ENCODE measurements at regions not wholly inside any gene's neighbourhood (a gene's known extent, or its start where the extent isn't known, plus 50 kb on each side); places are given as distances from the start of the nearest gene placed in this dataset.

DNA sequence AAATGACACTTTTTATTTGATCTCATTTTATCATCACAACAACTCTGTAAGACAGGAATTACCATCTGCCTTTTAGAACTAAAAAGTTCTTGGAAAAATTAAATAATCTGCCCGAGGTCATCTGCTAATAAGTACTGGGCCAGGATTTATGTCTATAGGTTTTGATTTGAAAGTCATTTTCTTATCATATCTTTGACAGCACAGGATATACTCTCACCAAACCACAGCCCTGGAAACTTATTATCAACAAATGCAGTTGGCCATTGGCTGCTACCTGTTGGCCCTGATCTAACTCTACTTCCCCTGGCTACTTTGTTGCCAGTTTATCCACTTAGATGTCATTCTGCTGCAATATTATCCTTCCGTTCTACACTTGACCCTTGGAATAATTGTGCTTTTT lies 354.6 kb downstream of the RAD51AP2 start:
- TF ChIP-seq POLR2A (IDR thresholded peaks at IDR 0.05; ENCODE audit: low read depth, low read length), result no peak
- TF ChIP-seq, protein P1, sequence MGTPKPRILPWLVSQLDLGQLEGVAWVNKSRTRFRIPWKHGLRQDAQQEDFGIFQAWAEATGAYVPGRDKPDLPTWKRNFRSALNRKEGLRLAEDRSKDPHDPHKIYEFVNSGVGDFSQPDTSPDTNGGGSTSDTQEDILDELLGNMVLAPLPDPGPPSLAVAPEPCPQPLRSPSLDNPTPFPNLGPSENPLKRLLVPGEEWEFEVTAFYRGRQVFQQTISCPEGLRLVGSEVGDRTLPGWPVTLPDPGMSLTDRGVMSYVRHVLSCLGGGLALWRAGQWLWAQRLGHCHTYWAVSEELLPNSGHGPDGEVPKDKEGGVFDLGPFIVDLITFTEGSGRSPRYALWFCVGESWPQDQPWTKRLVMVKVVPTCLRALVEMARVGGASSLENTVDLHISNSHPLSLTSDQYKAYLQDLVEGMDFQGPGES (IDR thresholded peaks at IDR 0.05), result no peak
- no peak for TF ChIP-seq STAT3 (IDR thresholded peaks at IDR 0.05; ENCODE audit: low read depth, low read length)
- TF ChIP-seq, protein P2, sequence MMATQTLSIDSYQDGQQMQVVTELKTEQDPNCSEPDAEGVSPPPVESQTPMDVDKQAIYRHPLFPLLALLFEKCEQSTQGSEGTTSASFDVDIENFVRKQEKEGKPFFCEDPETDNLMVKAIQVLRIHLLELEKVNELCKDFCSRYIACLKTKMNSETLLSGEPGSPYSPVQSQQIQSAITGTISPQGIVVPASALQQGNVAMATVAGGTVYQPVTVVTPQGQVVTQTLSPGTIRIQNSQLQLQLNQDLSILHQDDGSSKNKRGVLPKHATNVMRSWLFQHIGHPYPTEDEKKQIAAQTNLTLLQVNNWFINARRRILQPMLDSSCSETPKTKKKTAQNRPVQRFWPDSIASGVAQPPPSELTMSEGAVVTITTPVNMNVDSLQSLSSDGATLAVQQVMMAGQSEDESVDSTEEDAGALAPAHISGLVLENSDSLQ (IDR thresholded peaks at IDR 0.05), result no peak
- no peak for TF ChIP-seq MAX (IDR thresholded peaks at IDR 0.05; ENCODE audit: low read depth, low read length)
- no peak for TF ChIP-seq SIN3A (IDR thresholded peaks at IDR 0.05; ENCODE audit: low read depth, low read length)
- TF ChIP-seq CTCF (IDR thresholded peaks at IDR 0.05 in 2 of 3, conservative IDR thresholded peaks at IDR 0.05 in 1 of 3; ENCODE audit: control insufficient read depth in 2 of 3, extremely low read depth in 1 of 3, insufficient read depth in 1 of 3, low read depth in 3 of 3, low read length in 3 of 3), result no peak
- no peak for TF ChIP-seq POLR2AphosphoS5 (IDR thresholded peaks at IDR 0.05; ENCODE audit: low read length)
- no peak for TF ChIP-seq CBFB (IDR thresholded peaks at IDR 0.05; ENCODE audit: low read depth)
